ENCODE measurements at regions not wholly inside any gene's neighbourhood (a gene's known extent, or its start where the extent isn't known, plus 50 kb on each side); places are given as distances from the start of the nearest gene placed in this dataset.

- Mint-ChIP-seq H3K4me3 (no peak overlapping the region), H3K9me3 (peaks cover 0 to 8% of the 10 kb centered on the region in 2 donors), H3K4me1 (ENCODE audit: low read depth in 2 of 2) (no peaks in the 10 kb centered on the region), H3K27me3 (no peaks in the 10 kb centered on the region), H3K27ac (no peak overlapping the region), H3K36me3 (ENCODE audit: insufficient read depth) (no peaks in the 10 kb centered on the region)
- ATAC-seq (replicated peaks) (no peak), DNase-seq (no peak)
Measured at GRCh38 chr6:56407883-56408410, 160.6 kb upstream of the COL21A1 start.

- no peaks in the 10 kb centered on the region for H3K36me3 Mint-ChIP-seq (ENCODE audit: insufficient read depth)
- DNase-seq (no peak), ATAC-seq (replicated peaks) (no peak)
- H3K27me3 Mint-ChIP-seq, result no peaks in the 10 kb centered on the region
- H3K9me3 Mint-ChIP-seq, result peaks cover 8 to 9% of the 10 kb centered on the region in 2 donors
- H3K4me3 Mint-ChIP-seq, result no peak overlapping the region
- H3K4me1 Mint-ChIP-seq (ENCODE audit: low read depth in 2 of 2), result no peaks in the 10 kb centered on the region
- no peak overlapping the region for H3K27ac Mint-ChIP-seq
Measured at GRCh38 chr6:56406276-56407269, 159.2 kb upstream of the COL21A1 start.

- Mint-ChIP-seq H3K9me3 (peaks cover 2 to 12% of the 10 kb centered on the region in 2 donors), H3K27me3 (no peaks in the 10 kb centered on the region), H3K4me1 (ENCODE audit: low read depth in 2 of 2) (no peaks in the 10 kb centered on the region), H3K36me3 (ENCODE audit: insufficient read depth) (no peaks in the 10 kb centered on the region), H3K4me3 (no peak overlapping the region), H3K27ac (no peak overlapping the region)
- DNase-seq, result no peak
- ATAC-seq (replicated peaks), result no peak
Measured at GRCh38 chr6:56404599-56404998, 157.2 kb upstream of the COL21A1 start.

- Mint-ChIP-seq H3K4me3 (no peak overlapping the region), H3K4me1 (ENCODE audit: low read depth in 2 of 2) (no peaks in the 10 kb centered on the region), H3K9me3 (peaks cover 4 to 12% of the 10 kb centered on the region in 2 donors), H3K27ac (no peak overlapping the region), H3K27me3 (no peaks in the 10 kb centered on the region), H3K36me3 (ENCODE audit: insufficient read depth) (no peaks in the 10 kb centered on the region)
- DNase-seq (no peak), ATAC-seq (replicated peaks) (no peak)
Measured at GRCh38 chr6:56403745-56404144, 156.4 kb upstream of the COL21A1 start.

- Mint-ChIP-seq H3K4me1 (ENCODE audit: low read depth in 2 of 2) (no peaks in the 10 kb centered on the region), H3K27me3 (no peaks in the 10 kb centered on the region), H3K36me3 (ENCODE audit: insufficient read depth) (no peaks in the 10 kb centered on the region), H3K27ac (no peak overlapping the region), H3K9me3 (peaks cover 4 to 12% of the 10 kb centered on the region in 2 donors), H3K4me3 (no peak overlapping the region)
- DNase-seq, result no peak
- no peak for ATAC-seq (replicated peaks)
Measured at GRCh38 chr6:56401477-56402070, 154.2 kb upstream of the COL21A1 start.

- no peak overlapping the region for H3K4me3 Mint-ChIP-seq
- ATAC-seq (replicated peaks) (no peak), DNase-seq (no peak)
- no peak overlapping the region for H3K27ac Mint-ChIP-seq
- peaks cover 4 to 12% of the 10 kb centered on the region in 2 donors for H3K9me3 Mint-ChIP-seq
- no peaks in the 10 kb centered on the region for H3K36me3 Mint-ChIP-seq (ENCODE audit: insufficient read depth)
- H3K27me3 Mint-ChIP-seq, result no peaks in the 10 kb centered on the region
- H3K4me1 Mint-ChIP-seq (ENCODE audit: low read depth in 2 of 2), result no peaks in the 10 kb centered on the region
Measured at GRCh38 chr6:56400273-56400672, 152.9 kb upstream of the COL21A1 start.

GRCh38 chr6:56399672-56400263, 152.4 kb upstream of the COL21A1 start:
- Mint-ChIP-seq H3K4me1 (ENCODE audit: low read depth in 2 of 2) (no peaks in the 10 kb centered on the region), H3K36me3 (ENCODE audit: insufficient read depth) (no peaks in the 10 kb centered on the region), H3K27me3 (no peaks in the 10 kb centered on the region), H3K9me3 (peaks cover 4 to 12% of the 10 kb centered on the region in 2 donors), H3K27ac (no peak overlapping the region), H3K4me3 (no peak overlapping the region)
- DNase-seq, result no peak
- ATAC-seq (replicated peaks), result no peak

- Mint-ChIP-seq H3K9me3 (peaks cover 3 to 12% of the 10 kb centered on the region in 2 donors), H3K27me3 (no peaks in the 10 kb centered on the region), H3K27ac (no peak overlapping the region), H3K4me3 (no peak overlapping the region), H3K4me1 (ENCODE audit: low read depth in 2 of 2) (no peaks in the 10 kb centered on the region), H3K36me3 (ENCODE audit: insufficient read depth) (no peaks in the 10 kb centered on the region)
- no peak for DNase-seq
- no peak for ATAC-seq (replicated peaks)
Measured at GRCh38 chr6:56399250-56399671, 151.9 kb upstream of the COL21A1 start.

GRCh38 chr6:56396435-56396834, 149.1 kb upstream of the COL21A1 start:
- Mint-ChIP-seq H3K27ac (no peak overlapping the region), H3K9me3 (peaks cover 2% of the 10 kb centered on the region in 2 donors), H3K4me1 (ENCODE audit: low read depth in 2 of 2) (no peaks in the 10 kb centered on the region), H3K36me3 (ENCODE audit: insufficient read depth) (no peaks in the 10 kb centered on the region), H3K4me3 (no peak overlapping the region), H3K27me3 (no peaks in the 10 kb centered on the region)
- no peak for DNase-seq
- no peak for ATAC-seq (replicated peaks)

GRCh38 chr6:56393615-56394612, 146.5 kb upstream of the COL21A1 start:
- no peak for DNase-seq
- no peaks in the 10 kb centered on the region for H3K4me1 Mint-ChIP-seq (ENCODE audit: low read depth in 2 of 2)
- H3K9me3 Mint-ChIP-seq, result peaks cover 0 to under 1% of the 10 kb centered on the region in 2 donors
- H3K36me3 Mint-ChIP-seq (ENCODE audit: insufficient read depth), result no peaks in the 10 kb centered on the region
- H3K4me3 Mint-ChIP-seq, result no peak overlapping the region
- no peak for ATAC-seq (replicated peaks)
- no peaks in the 10 kb centered on the region for H3K27me3 Mint-ChIP-seq
- H3K27ac Mint-ChIP-seq, result no peak overlapping the region

- no peaks in the 10 kb centered on the region for H3K4me1 Mint-ChIP-seq (ENCODE audit: low read depth in 2 of 2)
- H3K9me3 Mint-ChIP-seq, result peaks cover 0 to 4% of the 10 kb centered on the region in 2 donors
- H3K4me3 Mint-ChIP-seq, result no peak overlapping the region
- no peaks in the 10 kb centered on the region for H3K27me3 Mint-ChIP-seq
- no peak overlapping the region for H3K27ac Mint-ChIP-seq
- ATAC-seq (replicated peaks) (no peak), DNase-seq (no peak)
- no peaks in the 10 kb centered on the region for H3K36me3 Mint-ChIP-seq (ENCODE audit: insufficient read depth)
Measured at GRCh38 chr6:56388415-56388755, 141.0 kb upstream of the COL21A1 start.

- H3K36me3 Mint-ChIP-seq (ENCODE audit: insufficient read depth), result no peaks in the 10 kb centered on the region
- H3K4me1 Mint-ChIP-seq (ENCODE audit: low read depth in 2 of 2), result no peaks in the 10 kb centered on the region
- ATAC-seq (replicated peaks), result no peak
Measured at GRCh38 chr6:56387621-56388414, 140.4 kb upstream of the COL21A1 start.

More at GRCh38 chr6:56387621-56388414, 140.4 kb upstream of the COL21A1 start:
- Mint-ChIP-seq H3K27me3 (no peaks in the 10 kb centered on the region), H3K4me3 (no peak overlapping the region), H3K27ac (no peak overlapping the region), H3K9me3 (peaks cover 0 to 5% of the 10 kb centered on the region in 2 donors)
- DNase-seq, result no peak

Measured in effector memory CD8-positive, alpha-beta T cell (primary cell).